DND-41 (cell line): ENCODE measurements at regions not wholly inside any gene's neighbourhood (a gene's known extent, or its start where the extent isn't known, plus 50 kb on each side); places are given as distances from the start of the nearest gene placed in this dataset.

Experiments
- ATAC-seq: fragments of 200-7000 bp; cut with Tn5 transposase; 3 replicates; pipeline ENCODE4 v1.9.1; 2021; ENCODE audit warnings: low read depth; ENCODE audit not compliant: insufficient read depth
- DNase-seq: peaks from one replicate; pipeline ENCODE4 v3.0.0-alpha.2; 2020
- H2AFZ ChIP-seq: 2 replicates; pipeline ENCODE4 v1.6.0; 2012; ENCODE audit warnings: low read depth, low read length
- H3K27ac ChIP-seq: 2 replicates; pipeline ENCODE4 v1.5.1; 2012; ENCODE audit warnings: low read length, inconsistent platforms
- H3K27me3 ChIP-seq: fragments of 200-600 bp; sonication (generic); 2 replicates; pipeline ENCODE4 v1.6.0; 2012; ENCODE audit warnings: low read length, mild to moderate bottlenecking, inconsistent platforms; ENCODE audit not compliant: insufficient read depth, poor library complexity
- H3K36me3 ChIP-seq: 2 replicates; pipeline ENCODE4 v1.5.1; 2012; ENCODE audit warnings: low read length, inconsistent platforms; ENCODE audit not compliant: insufficient read depth
- H3K4me1 ChIP-seq: 2 replicates; pipeline ENCODE4 v1.5.1; 2012; ENCODE audit warnings: mild to moderate bottlenecking, low read length; ENCODE audit not compliant: insufficient read depth
- H3K4me2 ChIP-seq: 2 replicates; pipeline ENCODE4 v1.6.0; 2012; ENCODE audit warnings: mild to moderate bottlenecking, moderate library complexity, low read length, inconsistent platforms; ENCODE audit not compliant: insufficient read depth
- H3K4me3 ChIP-seq, 2 experiments: fragments of 200-600 bp in 1 of 2; shearing (Covaris generic) in 1 of 2; 2 replicates each; pipeline ENCODE4 v1.5.1; 2012 to 2016; ENCODE audit warnings: inconsistent platforms in 2 of 2, low read length in 2 of 2, mild to moderate bottlenecking in 2 of 2, low read depth in 1 of 2, moderate library complexity in 1 of 2
- H3K79me2 ChIP-seq: 2 replicates; pipeline ENCODE4 v1.6.0; 2012; ENCODE audit warnings: low read length, inconsistent platforms; ENCODE audit not compliant: insufficient read depth
- H3K9ac ChIP-seq: 2 replicates; pipeline ENCODE4 v1.6.0; 2012; ENCODE audit warnings: low read depth, mild to moderate bottlenecking, inconsistent platforms, low read length, moderate library complexity
- H3K9me3 ChIP-seq: 2 replicates; pipeline ENCODE4 v1.5.1; 2012; ENCODE audit warnings: low read length, moderate library complexity, mild to moderate bottlenecking, inconsistent platforms; ENCODE audit not compliant: insufficient read depth, severe bottlenecking
- H4K20me1 ChIP-seq: 2 replicates; pipeline ENCODE4 v1.6.0; 2012; ENCODE audit warnings: low read length; ENCODE audit not compliant: insufficient read depth
- CTCF ChIP-seq: IDR thresholded peaks from 2 replicates; pipeline ENCODE4 v1.5.1; 2012; ENCODE audit warnings: borderline replicate concordance, low read length, moderate library complexity, mild to moderate bottlenecking; ENCODE audit not compliant: poor library complexity, severe bottlenecking; ENCODE audit errors: extremely low read depth
- EZH2 ChIP-seq: IDR thresholded peaks from 3 replicates; pipeline ENCODE4 v1.6.1; 2012; ENCODE audit warnings: borderline replicate concordance, low read depth, mild to moderate bottlenecking, moderate library complexity, low read length, inconsistent platforms; ENCODE audit not compliant: severe bottlenecking

- ATAC-seq: no peak
- H2AFZ ChIP-seq: no peak overlapping the region
- H3K4me2 ChIP-seq: no peak overlapping the region
- H3K27me3 ChIP-seq: no peaks in the 10 kb centered on the region
- H3K27ac ChIP-seq: no peak overlapping the region
- H3K4me3 ChIP-seq: no peak overlapping the region
- H3K79me2 ChIP-seq: no peaks in the 10 kb centered on the region
- H3K4me1 ChIP-seq: no peaks in the 10 kb centered on the region
- H4K20me1 ChIP-seq: no peaks in the 10 kb centered on the region
- no peaks in the 10 kb centered on the region for H3K36me3 ChIP-seq
- no peak for DNase-seq
- TF ChIP-seq EZH2 (no peak), CTCF (no peak)
- no peak overlapping the region for H3K9ac ChIP-seq
- no peaks in the 10 kb centered on the region for H3K9me3 ChIP-seq
These were observed 917.0 kb upstream of the PIK3C3 start for GRCh38 chr18:41038071-41038470.

- Histone ChIP-seq H3K9ac (no peak overlapping the region), H3K9me3 (no peaks in the 10 kb centered on the region), H3K4me2 (no peak overlapping the region), H2AFZ (no peak overlapping the region), H4K20me1 (no peaks in the 10 kb centered on the region), H3K27ac (no peak overlapping the region), H3K4me1 (no peaks in the 10 kb centered on the region), H3K36me3 (no peaks in the 10 kb centered on the region), H3K27me3 (no peaks in the 10 kb centered on the region), H3K4me3 (no peak overlapping the region), H3K79me2 (no peaks in the 10 kb centered on the region)
- ATAC-seq (no peak), DNase-seq (no peak)
- TF ChIP-seq EZH2 (no peak), CTCF (no peak)
These were observed 918.7 kb upstream of the PIK3C3 start for GRCh38 chr18:41036346-41036745.

- H3K4me3 ChIP-seq: no peak overlapping the region
- no peak overlapping the region for H3K4me2 ChIP-seq
- no peaks in the 10 kb centered on the region for H4K20me1 ChIP-seq
- H3K4me1 ChIP-seq: no peaks in the 10 kb centered on the region
- no peaks in the 10 kb centered on the region for H3K79me2 ChIP-seq
- no peaks in the 10 kb centered on the region for H3K9me3 ChIP-seq
- no peak for DNase-seq
- no peaks in the 10 kb centered on the region for H3K27me3 ChIP-seq
- H2AFZ ChIP-seq: no peak overlapping the region
- no peak for ATAC-seq
- TF ChIP-seq CTCF (no peak), EZH2 (no peak)
- no peak overlapping the region for H3K27ac ChIP-seq
- H3K36me3 ChIP-seq: no peaks in the 10 kb centered on the region
- no peak overlapping the region for H3K9ac ChIP-seq
These were observed 920.6 kb upstream of the PIK3C3 start for GRCh38 chr18:41034413-41034812.

GRCh38 chr18:41025666-41026065, 929.4 kb upstream of the PIK3C3 start:
- no peaks in the 10 kb centered on the region for H4K20me1 ChIP-seq
- TF ChIP-seq CTCF: no peak
- TF ChIP-seq EZH2: no peak
- no peak overlapping the region for H3K4me3 ChIP-seq
- no peaks in the 10 kb centered on the region for H3K9me3 ChIP-seq
- no peak for ATAC-seq
- no peak overlapping the region for H3K9ac ChIP-seq
- no peaks in the 10 kb centered on the region for H3K79me2 ChIP-seq
- no peak overlapping the region for H2AFZ ChIP-seq
- no peak overlapping the region for H3K27ac ChIP-seq
- DNase-seq: no peak
- no peaks in the 10 kb centered on the region for H3K36me3 ChIP-seq
- no peak overlapping the region for H3K4me2 ChIP-seq
- no peaks in the 10 kb centered on the region for H3K4me1 ChIP-seq
- H3K27me3 ChIP-seq: no peaks in the 10 kb centered on the region
